Uterus (tissue), 2 donors: ENCODE measurements at regions not wholly inside any gene's neighbourhood (a gene's known extent, or its start where the extent isn't known, plus 50 kb on each side); places are given as distances from the start of the nearest gene placed in this dataset.

Source experiments
- POLR2A ChIP-seq, 2 donors: fragments of 450-650 bp; IDR thresholded peaks; one replicate each; pipeline ENCODE4 v1.6.1; 2016; ENCODE audit warnings: antibody characterized with exemption in 2 of 2, mild to moderate bottlenecking in 1 of 2, moderate library complexity in 1 of 2
- TF ChIP-seq, protein P1 (sequence below), 4 experiments: fragments of 200-600 bp in 2 of 4; fragments of 450-650 bp in 2 of 4; sonication (generic) in 2 of 4; IDR thresholded peaks; one replicate each; pipeline ENCODE4 v1.5.1; 2016 to 2019; ENCODE audit warnings: antibody characterized with exemption in 4 of 4, mild to moderate bottlenecking in 2 of 4, moderate library complexity in 1 of 4

DNA sequence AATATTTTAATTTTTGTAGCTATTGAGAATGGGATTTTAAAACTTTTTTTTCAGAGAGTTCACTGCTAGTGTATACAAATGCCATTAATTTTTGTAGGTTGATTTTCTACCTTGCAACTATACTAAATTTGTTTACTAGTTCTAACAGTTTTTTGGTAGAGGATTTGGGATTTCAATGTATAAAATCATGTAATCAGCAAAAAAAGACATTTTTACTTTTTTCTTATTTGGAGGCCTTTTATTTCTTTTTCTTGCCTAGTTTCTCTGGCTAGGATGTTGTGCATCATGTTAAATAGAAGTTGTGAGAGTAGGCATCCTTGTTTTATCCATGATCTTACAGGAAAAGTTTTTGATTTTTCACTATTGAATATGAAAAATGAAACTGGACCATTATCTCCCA lies 602.9 kb upstream of the KIF2B start:
- TF ChIP-seq, protein P1, sequence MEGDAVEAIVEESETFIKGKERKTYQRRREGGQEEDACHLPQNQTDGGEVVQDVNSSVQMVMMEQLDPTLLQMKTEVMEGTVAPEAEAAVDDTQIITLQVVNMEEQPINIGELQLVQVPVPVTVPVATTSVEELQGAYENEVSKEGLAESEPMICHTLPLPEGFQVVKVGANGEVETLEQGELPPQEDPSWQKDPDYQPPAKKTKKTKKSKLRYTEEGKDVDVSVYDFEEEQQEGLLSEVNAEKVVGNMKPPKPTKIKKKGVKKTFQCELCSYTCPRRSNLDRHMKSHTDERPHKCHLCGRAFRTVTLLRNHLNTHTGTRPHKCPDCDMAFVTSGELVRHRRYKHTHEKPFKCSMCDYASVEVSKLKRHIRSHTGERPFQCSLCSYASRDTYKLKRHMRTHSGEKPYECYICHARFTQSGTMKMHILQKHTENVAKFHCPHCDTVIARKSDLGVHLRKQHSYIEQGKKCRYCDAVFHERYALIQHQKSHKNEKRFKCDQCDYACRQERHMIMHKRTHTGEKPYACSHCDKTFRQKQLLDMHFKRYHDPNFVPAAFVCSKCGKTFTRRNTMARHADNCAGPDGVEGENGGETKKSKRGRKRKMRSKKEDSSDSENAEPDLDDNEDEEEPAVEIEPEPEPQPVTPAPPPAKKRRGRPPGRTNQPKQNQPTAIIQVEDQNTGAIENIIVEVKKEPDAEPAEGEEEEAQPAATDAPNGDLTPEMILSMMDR (IDR thresholded peaks at IDR 0.05), result no peak
- TF ChIP-seq POLR2A (IDR thresholded peaks at IDR 0.05), result no peak
